HEK293T (cell line): ENCODE measurements at regions not wholly inside any gene's neighbourhood (a gene's known extent, or its start where the extent isn't known, plus 50 kb on each side); places are given as distances from the start of the nearest gene placed in this dataset.

Source experiments
- ARNT ChIP-seq: fragments of 450-650 bp; IDR thresholded peaks from 2 replicates; pipeline ENCODE4 v1.6.1; 2017; ENCODE audit warnings: mild to moderate bottlenecking
- BHLHE40 ChIP-seq: fragments of 450-650 bp; IDR thresholded peaks from 2 replicates; pipeline ENCODE4 v1.6.1; 2016; ENCODE audit warnings: mild to moderate bottlenecking, moderate library complexity, borderline replicate concordance
- CTBP1 ChIP-seq: fragments of 450-650 bp; IDR thresholded peaks from 2 replicates; pipeline ENCODE4 v1.6.1; 2016; ENCODE audit warnings: borderline replicate concordance
- ELF4 ChIP-seq: fragments of 450-650 bp; IDR thresholded peaks from 2 replicates; pipeline ENCODE4 v1.6.1; 2017; ENCODE audit warnings: antibody characterized with exemption
- FOXA1 ChIP-seq: fragments of 450-650 bp; IDR thresholded peaks from 2 replicates; pipeline ENCODE4 v1.6.1; 2016; ENCODE audit warnings: mild to moderate bottlenecking
- FOXK2 ChIP-seq: fragments of 450-650 bp; IDR thresholded peaks from 2 replicates; pipeline ENCODE4 v1.6.1; 2016; ENCODE audit warnings: mild to moderate bottlenecking
- HDGF ChIP-seq: fragments of 450-650 bp; IDR thresholded peaks from 2 replicates; pipeline ENCODE4 v1.6.1; 2017; ENCODE audit warnings: antibody characterized with exemption, borderline replicate concordance
- L3MBTL2 ChIP-seq: fragments of 450-650 bp; conservative IDR thresholded peaks from 2 replicates; pipeline ENCODE4 v1.6.1; 2016; ENCODE audit warnings: mild to moderate bottlenecking
- LEF1 ChIP-seq: fragments of 450-650 bp; IDR thresholded peaks from 2 replicates; pipeline ENCODE4 v1.6.1; 2017; ENCODE audit warnings: mild to moderate bottlenecking, borderline replicate concordance
- NFRKB ChIP-seq: fragments of 450-650 bp; IDR thresholded peaks from 2 replicates; pipeline ENCODE4 v1.6.1; 2016; ENCODE audit warnings: mild to moderate bottlenecking, moderate library complexity
- PKNOX1 ChIP-seq: fragments of 450-650 bp; IDR thresholded peaks from 2 replicates; pipeline ENCODE4 v1.6.1; 2016
- SP1 ChIP-seq: fragments of 450-650 bp; IDR thresholded peaks from 2 replicates; pipeline ENCODE4 v1.6.1; 2017
- SUZ12 ChIP-seq: fragments of 450-650 bp; IDR thresholded peaks from 2 replicates; pipeline ENCODE4 v1.6.1; 2016; ENCODE audit warnings: mild to moderate bottlenecking
- TARDBP ChIP-seq: fragments of 450-650 bp; IDR thresholded peaks from 2 replicates; pipeline ENCODE4 v1.6.1; 2016

GRCh38 chr5:89930591-89931392, 478.8 kb downstream of the CETN3 start:
- TF ChIP-seq SUZ12 (no peak), ARNT (no peak), FOXA1 (no peak), PKNOX1 (no peak), SP1 (no peak), FOXK2 (no peak), LEF1 (no peak), ELF4 (no peak), TARDBP (no peak), BHLHE40 (no peak), NFRKB (no peak), CTBP1 (no peak), L3MBTL2 (no peak), HDGF (no peak)
